SK-N-MC (cell line): ENCODE measurements at regions not wholly inside any gene's neighbourhood (a gene's known extent, or its start where the extent isn't known, plus 50 kb on each side); places are given as distances from the start of the nearest gene placed in this dataset.
"Not testable (repeated sequence)": the region's sequence is repeated elsewhere in the genome, so short reads cannot be mapped to it uniquely, and the experiment has no call there.

Experiments
- DNase-seq: peaks from one replicate; pipeline ENCODE4 v3.0.0-alpha.2; 2011; ENCODE audit warnings: low read depth, low spot score
- H3K27ac ChIP-seq: fragments of 200-600 bp; sonication (generic); 2 replicates; pipeline ENCODE4 v1.5.1; 2016; ENCODE audit warnings: mixed run types
- H3K36me3 ChIP-seq: fragments of 200-600 bp; sonication (generic); 2 replicates; pipeline ENCODE4 v1.6.1; 2017; ENCODE audit warnings: antibody characterized with exemption, low read length, mixed read lengths; ENCODE audit not compliant: insufficient read depth
- H3K4me3 ChIP-seq: fragments of 200-600 bp; sonication (generic); 2 replicates; pipeline ENCODE4 v1.5.1; 2016
- H3K9ac ChIP-seq: fragments of 200-600 bp; sonication (generic); 2 replicates; pipeline ENCODE4 v1.8.0; 2017; ENCODE audit warnings: mixed run types, mixed read lengths; ENCODE audit not compliant: insufficient read length
- H3K9me3 ChIP-seq: fragments of 200-600 bp; sonication (generic); 2 replicates; pipeline ENCODE4 v1.6.1; 2017; ENCODE audit warnings: low read depth, mild to moderate bottlenecking, antibody characterized with exemption, low read length, moderate library complexity, mixed read lengths
- EZH2 ChIP-seq: fragments of 200-600 bp; sonication (generic); IDR thresholded peaks from one replicate; pipeline ENCODE4 v1.6.1; 2017; ENCODE audit warnings: antibody characterized with exemption
- FOXP2 ChIP-seq: optimal IDR thresholded peaks from 2 replicates; pipeline ENCODE3; 2011; ENCODE audit warnings: mild to moderate bottlenecking, moderate library complexity; ENCODE audit not compliant: insufficient read depth; ENCODE audit errors: extremely low read length, control extremely low read depth
- POLR2AphosphoS5 ChIP-seq: IDR thresholded peaks from 2 replicates; pipeline ENCODE4 v1.6.1; 2012; ENCODE audit warnings: mild to moderate bottlenecking, low read depth, low read length, borderline replicate concordance

DNA sequence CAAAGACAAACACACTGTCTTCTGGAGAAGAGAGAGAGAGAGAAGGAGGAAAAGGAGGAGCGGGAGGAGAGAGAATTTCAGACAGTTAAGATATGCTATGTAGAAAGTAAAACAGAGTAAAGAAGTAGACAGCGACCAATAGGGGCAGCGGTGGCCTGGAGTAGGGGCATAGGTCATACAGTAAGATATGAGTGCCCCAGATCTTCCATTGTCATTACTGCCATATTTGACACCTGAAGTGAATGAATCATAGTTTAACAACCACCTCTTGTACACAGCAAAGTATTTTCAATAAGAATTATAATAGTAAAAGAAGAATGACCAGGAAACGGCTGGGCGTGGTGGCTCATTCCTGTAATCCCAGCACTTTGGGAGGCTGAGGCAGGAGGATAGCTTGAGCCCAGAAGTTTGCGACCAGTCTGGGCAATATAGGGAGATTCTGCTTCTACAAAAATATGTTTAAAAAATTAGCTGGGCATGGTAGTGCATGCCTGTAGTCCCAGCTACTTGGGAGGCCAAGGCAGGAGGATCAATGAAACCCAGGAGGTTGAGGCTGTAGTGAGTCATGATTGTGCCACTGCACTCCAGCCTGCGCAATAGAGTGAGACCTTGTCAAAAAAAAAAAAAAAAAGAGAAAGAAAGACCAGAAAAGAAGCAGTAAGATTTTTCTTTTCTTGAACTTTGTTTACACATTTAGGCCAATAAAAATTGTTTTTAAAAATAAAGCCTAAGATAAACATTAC is 77.0 kb upstream of the GPR158 start:
- no peaks in the 10 kb centered on the region for H3K36me3 ChIP-seq
- DNase-seq: no peak
- TF ChIP-seq EZH2: no peak
- TF ChIP-seq FOXP2: no peak
- no peak for TF ChIP-seq POLR2AphosphoS5
- H3K4me3 ChIP-seq: no peak overlapping the region
- no peak overlapping the region for H3K27ac ChIP-seq
- H3K9ac ChIP-seq: no peak overlapping the region
- no peaks in the 10 kb centered on the region for H3K9me3 ChIP-seq

DNA sequence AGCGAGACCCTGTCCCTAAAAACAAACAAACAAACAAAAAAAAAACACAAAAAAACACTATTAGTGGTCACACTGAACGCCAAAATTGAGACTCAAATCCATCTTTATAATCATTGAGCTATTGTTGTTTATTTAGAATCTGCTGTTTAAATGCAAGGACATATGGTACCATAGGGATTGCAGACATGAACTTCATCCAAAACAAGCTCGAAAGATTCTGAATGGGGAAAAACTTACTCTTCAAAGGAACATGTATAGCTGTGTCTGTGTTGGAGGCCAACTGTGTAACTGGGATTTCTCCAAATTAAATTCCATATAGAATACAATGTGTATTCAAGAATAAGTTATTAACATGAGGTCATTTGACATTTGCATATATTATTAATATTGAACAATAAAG is 74.7 kb upstream of the GPR158 start:
- Histone ChIP-seq H3K4me3 (no peak overlapping the region), H3K9me3 (no peaks in the 10 kb centered on the region), H3K36me3 (no peaks in the 10 kb centered on the region), H3K9ac (no peak overlapping the region), H3K27ac (no peak overlapping the region)
- TF ChIP-seq EZH2 (no peak), FOXP2 (no peak), POLR2AphosphoS5 (no peak)
- DNase-seq: no peak

DNA sequence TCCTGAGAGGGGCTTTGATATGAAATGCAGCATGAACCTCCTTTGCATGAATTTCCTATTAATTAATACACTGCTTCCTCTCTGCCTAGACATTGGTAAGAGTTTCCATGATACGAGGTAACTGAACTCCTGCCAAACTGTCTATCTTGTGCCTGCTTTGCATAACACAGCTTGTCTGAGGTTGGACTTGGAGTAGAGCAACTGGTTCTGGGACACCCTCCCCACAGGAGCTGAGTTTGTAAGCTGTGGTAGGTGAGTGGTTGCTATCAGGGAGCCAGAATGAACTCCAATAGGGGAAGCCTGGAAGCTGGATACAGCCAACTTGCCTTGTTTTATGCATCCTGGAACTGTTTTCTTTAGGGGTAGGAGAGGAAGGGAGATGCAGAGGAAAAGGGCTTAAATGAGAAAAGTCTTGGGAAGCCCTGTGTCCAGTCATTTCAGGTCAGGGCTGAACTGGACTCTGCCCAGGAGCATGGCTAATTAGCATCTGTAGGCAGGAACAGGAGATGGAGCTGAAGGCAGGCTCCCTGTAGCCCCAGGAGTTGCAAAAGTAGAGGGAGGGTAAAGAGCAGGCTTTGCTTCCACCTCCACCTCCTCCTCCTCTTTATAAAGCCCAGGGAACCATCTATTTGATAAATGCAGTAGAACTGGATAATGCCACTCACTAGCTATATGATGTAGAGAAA is 73.2 kb upstream of the GPR158 start:
- H3K36me3 ChIP-seq: no peaks in the 10 kb centered on the region
- no peaks in the 10 kb centered on the region for H3K9me3 ChIP-seq
- no peak overlapping the region for H3K4me3 ChIP-seq
- TF ChIP-seq EZH2 (no peak), FOXP2 (no peak), POLR2AphosphoS5 (no peak)
- no peak overlapping the region for H3K9ac ChIP-seq
- no peak for DNase-seq
- H3K27ac ChIP-seq: no peak overlapping the region

DNA sequence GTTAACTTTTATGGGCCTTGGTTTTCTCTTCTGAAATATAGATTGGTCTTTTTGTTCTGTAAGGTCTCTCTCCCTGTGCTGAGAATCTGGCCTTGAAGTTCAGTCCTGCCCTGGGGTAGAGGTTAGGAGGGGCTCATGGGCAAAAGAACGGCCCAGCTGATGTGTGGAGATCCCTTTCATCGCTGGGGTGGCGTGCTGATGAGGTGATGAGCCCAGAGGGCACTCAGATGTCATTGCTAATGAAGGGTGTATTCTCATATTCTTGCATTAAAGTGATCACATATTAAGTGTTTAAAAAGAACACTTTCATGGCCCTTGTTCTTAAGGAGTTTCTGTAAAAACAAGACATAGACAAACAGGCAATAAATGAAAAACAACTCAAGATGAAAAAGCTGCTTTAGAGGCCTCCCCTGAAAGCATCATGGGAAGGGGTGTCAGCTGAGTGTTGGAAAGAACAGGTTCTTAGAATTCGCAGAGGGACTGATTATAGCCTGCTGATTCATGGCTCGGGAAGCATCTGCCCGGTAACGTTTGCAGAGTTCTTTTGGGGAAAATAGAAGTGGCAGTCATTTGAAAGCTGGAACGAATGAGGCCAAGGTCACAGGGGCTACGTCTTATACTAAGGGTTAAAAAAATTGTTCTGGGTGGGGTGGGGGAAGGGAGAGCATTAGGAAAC is 72.5 kb upstream of the GPR158 start:
- no peak overlapping the region for H3K4me3 ChIP-seq
- H3K9me3 ChIP-seq: no peaks in the 10 kb centered on the region
- no peak overlapping the region for H3K27ac ChIP-seq
- no peak for DNase-seq
- no peak overlapping the region for H3K9ac ChIP-seq
- no peaks in the 10 kb centered on the region for H3K36me3 ChIP-seq
- TF ChIP-seq EZH2: no peak
- TF ChIP-seq FOXP2: no peak
- TF ChIP-seq POLR2AphosphoS5: no peak

DNA sequence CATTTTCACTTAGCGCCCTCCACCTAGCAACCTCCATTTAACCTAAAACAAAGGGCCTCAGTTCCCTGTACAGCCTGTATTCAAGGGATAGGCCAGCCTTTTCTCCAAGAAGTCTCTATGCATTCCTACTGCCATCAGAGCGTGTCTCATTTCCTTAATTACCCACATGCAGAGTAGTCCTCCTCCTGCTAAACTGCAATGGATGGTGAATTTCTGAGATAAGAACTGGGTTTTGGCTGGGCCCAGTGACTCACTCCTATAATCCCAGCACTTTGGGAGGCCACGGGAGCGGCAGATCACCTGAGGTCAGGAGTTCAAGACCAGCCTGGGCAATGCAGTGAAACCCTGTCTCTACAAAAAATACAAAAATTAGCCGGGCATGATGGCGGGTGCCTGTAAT is 71.1 kb upstream of the GPR158 start:
- Histone ChIP-seq H3K9me3 (no peaks in the 10 kb centered on the region), H3K4me3 (no peak overlapping the region), H3K27ac (no peak overlapping the region), H3K9ac (no peak overlapping the region), H3K36me3 (no peaks in the 10 kb centered on the region)
- DNase-seq: no peak
- no peak for TF ChIP-seq FOXP2
- TF ChIP-seq POLR2AphosphoS5: no peak
- no peak for TF ChIP-seq EZH2

DNA sequence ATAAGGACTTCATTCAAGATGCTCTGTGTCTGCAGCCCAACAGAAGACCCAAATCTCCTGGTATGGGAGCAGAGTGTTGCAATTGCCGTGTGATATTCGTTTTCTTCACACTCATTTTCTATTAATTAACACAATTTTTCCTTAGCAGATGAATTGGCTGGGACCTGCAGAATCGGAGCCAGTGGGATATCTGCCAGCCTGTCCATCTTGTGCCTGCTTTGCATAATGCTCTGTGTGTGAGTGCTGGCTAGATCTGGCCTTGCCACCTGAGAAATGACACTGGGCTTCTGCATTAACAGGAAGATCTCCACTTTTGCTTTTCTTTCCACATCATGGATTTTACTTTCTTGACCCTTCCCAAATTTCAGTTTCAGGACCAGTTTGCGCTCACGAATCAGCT is 70.4 kb upstream of the GPR158 start:
- no peak overlapping the region for H3K4me3 ChIP-seq
- H3K9me3 ChIP-seq: no peaks in the 10 kb centered on the region
- H3K9ac ChIP-seq: no peak overlapping the region
- no peak for DNase-seq
- no peak overlapping the region for H3K27ac ChIP-seq
- no peaks in the 10 kb centered on the region for H3K36me3 ChIP-seq
- no peak for TF ChIP-seq EZH2
- no peak for TF ChIP-seq FOXP2
- TF ChIP-seq POLR2AphosphoS5: no peak

DNA sequence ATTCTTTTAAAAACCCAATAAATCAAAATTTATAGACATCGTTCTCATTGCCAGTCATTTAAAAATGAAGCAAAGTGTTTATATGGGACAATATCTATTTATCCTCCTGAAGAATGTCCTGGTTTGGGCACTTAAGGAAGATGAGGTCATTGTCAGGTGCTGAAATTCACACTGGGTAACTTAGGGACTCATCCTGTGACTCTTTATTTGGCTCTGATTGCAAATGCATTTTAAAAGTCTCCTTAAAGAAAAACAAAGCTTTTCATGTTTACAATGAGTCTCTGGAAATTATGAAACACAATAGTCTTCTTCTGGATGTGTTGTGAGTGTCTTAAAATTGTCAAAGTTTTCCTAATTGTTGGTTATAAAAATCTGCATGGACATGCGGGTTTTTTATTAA is 69.5 kb upstream of the GPR158 start:
- no peak overlapping the region for H3K4me3 ChIP-seq
- no peaks in the 10 kb centered on the region for H3K36me3 ChIP-seq
- DNase-seq: no peak
- no peak for TF ChIP-seq EZH2
- no peak overlapping the region for H3K9ac ChIP-seq
- H3K27ac ChIP-seq: no peak overlapping the region
- no peaks in the 10 kb centered on the region for H3K9me3 ChIP-seq

DNA sequence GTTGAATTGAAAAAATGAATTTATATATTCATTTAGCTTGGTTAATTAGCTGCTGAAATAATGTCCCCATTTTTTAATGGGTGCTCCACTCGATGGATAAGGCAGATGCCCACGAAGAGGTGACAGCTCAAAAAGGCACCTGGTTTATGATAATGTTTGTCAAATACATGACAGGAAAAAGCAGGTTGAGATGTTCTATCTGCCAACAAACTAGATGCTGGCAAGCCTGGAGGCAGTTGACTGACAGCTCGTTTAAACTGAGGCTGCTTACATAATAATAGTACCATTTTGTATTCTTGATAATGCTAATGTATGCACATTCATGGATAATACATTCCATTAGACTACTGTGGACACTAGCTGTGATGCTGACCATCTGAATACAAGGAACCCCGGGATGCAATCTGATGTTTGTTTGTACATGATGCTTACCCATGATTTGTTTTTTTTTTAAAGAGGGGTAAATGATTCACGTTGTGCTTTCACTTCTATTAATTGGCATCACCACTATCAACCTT is 69.0 kb upstream of the GPR158 start:
- TF ChIP-seq EZH2: no peak
- no peak for TF ChIP-seq POLR2AphosphoS5
- no peak for TF ChIP-seq FOXP2
- Histone ChIP-seq H3K9ac (no peak overlapping the region), H3K27ac (no peak overlapping the region), H3K9me3 (no peaks in the 10 kb centered on the region), H3K4me3 (no peak overlapping the region), H3K36me3 (no peaks in the 10 kb centered on the region)
- no peak for DNase-seq

DNA sequence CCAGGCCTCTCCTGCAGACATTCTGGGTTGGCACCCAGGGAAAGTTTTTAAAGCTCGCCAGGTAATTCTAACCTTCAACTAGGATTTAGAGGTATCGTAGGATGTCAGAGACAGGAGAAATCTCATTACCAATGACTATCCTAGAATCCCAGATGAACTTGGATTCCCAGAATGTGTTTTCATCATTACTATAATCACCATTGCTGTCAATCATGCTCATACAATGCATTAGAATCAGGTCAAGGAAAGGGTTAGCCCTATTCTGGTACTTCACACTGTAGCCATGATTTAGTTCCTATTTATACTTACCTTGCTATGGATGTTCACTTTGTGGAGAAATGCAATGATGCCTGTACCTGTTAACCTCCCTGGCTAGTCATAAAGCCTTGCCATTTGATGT is 67.0 kb upstream of the GPR158 start:
- Histone ChIP-seq H3K4me3 (no peak overlapping the region), H3K27ac (no peak overlapping the region), H3K9ac (no peak overlapping the region), H3K9me3 (no peaks in the 10 kb centered on the region), H3K36me3 (no peaks in the 10 kb centered on the region)
- TF ChIP-seq EZH2 (no peak), POLR2AphosphoS5 (no peak), FOXP2 (no peak)
- DNase-seq: no peak

DNA sequence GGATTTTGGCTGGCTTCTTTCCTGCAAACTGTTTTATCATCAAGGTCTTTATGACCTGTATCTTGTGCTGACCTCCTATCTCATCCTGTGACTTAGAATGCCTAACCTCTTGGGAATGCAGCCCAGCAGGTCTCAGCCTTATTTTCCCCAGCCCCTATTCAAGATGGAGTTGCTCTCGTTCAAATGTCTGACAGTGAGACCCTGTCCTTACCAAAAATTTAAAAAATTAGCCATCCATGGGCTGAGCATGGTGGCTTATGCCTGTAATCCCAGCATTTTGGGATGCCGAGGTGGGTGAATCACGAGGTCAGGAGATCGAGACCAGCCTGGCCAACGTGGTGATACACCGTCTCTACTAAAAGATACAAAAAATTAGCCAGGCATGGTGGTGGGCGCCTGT is 64.9 kb upstream of the GPR158 start:
- not testable (repeated sequence) for H3K27ac ChIP-seq, H3K4me3 ChIP-seq, DNase-seq, H3K9me3 ChIP-seq, H3K36me3 ChIP-seq, H3K9ac ChIP-seq
